GM23338 (cell line): ENCODE measurements at regions not wholly inside any gene's neighbourhood (a gene's known extent, or its start where the extent isn't known, plus 50 kb on each side); places are given as distances from the start of the nearest gene placed in this dataset.

Experiments used
- ATAC-seq: fragments of 200-7000 bp; cut with Tn5 transposase; 3 replicates; pipeline ENCODE4 v1.9.1; 2020
- DNase-seq: peaks from one replicate; pipeline ENCODE4 v3.0.0-alpha.2; 2015; ENCODE audit warnings: low spot score
- H2AFZ ChIP-seq: fragments of 200-600 bp; sonication (generic); 2 replicates; pipeline ENCODE4 v1.8.0; 2016; ENCODE audit warnings: antibody characterized with exemption, mild to moderate bottlenecking, moderate library complexity
- H3F3A ChIP-seq: fragments of 200-600 bp; sonication (generic); replicated peaks from 2 replicates; pipeline ENCODE4 v1.8.0; 2017; ENCODE audit warnings: antibody characterized with exemption, mixed run types, low read depth
- H3K27ac ChIP-seq: fragments of 200-600 bp; sonication (generic); 2 replicates; pipeline ENCODE4 v1.6.1; 2016; ENCODE audit warnings: low read depth
- H3K27me3 ChIP-seq: fragments of 200-600 bp; sonication (generic); 2 replicates; pipeline ENCODE4 v1.8.0; 2016; ENCODE audit warnings: mild to moderate bottlenecking, mixed run types, moderate library complexity; ENCODE audit not compliant: insufficient read depth
- H3K36me3 ChIP-seq: fragments of 200-600 bp; sonication (generic); 2 replicates; pipeline ENCODE4 v1.8.0; 2016; ENCODE audit warnings: mild to moderate bottlenecking; ENCODE audit not compliant: insufficient read depth
- H3K4me1 ChIP-seq: fragments of 200-600 bp; sonication (generic); 2 replicates; pipeline ENCODE4 v1.8.0; 2016; ENCODE audit warnings: mild to moderate bottlenecking, moderate library complexity; ENCODE audit not compliant: insufficient read depth
- H3K4me2 ChIP-seq: fragments of 200-600 bp; sonication (generic); 2 replicates; pipeline ENCODE4 v1.7.1; 2017; ENCODE audit warnings: mixed run types
- H3K4me3 ChIP-seq: fragments of 200-600 bp; sonication (generic); 2 replicates; pipeline ENCODE4 v1.6.1; 2016; ENCODE audit warnings: mixed run types
- H3K79me2 ChIP-seq: fragments of 200-600 bp; sonication (generic); replicated peaks from 2 replicates; pipeline ENCODE4 v1.8.0; 2017; ENCODE audit warnings: mild to moderate bottlenecking; ENCODE audit not compliant: insufficient read depth
- H3K9me2 ChIP-seq: fragments of 200-600 bp; sonication (generic); 2 replicates; pipeline ENCODE4 v1.8.0; 2017; ENCODE audit not compliant: insufficient read depth
- H4K20me1 ChIP-seq: fragments of 200-600 bp; sonication (generic); replicated peaks from 2 replicates; pipeline ENCODE4 v1.8.0; 2017; ENCODE audit warnings: mild to moderate bottlenecking; ENCODE audit not compliant: insufficient read depth
- H3K27ac Mint-ChIP-seq: 2 replicates; pipeline ENCODE4 v1.8.0; 2020; ENCODE audit warnings: inconsistent platforms, mild to moderate bottlenecking, moderate library complexity, mixed read lengths
- H3K27me3 Mint-ChIP-seq: 3 replicates; pipeline ENCODE4 v1.8.0; 2022; ENCODE audit warnings: low read depth, mild to moderate bottlenecking, moderate library complexity, mixed read lengths, inconsistent platforms; ENCODE audit not compliant: insufficient read depth, poor library complexity
- H3K36me3 Mint-ChIP-seq: 3 replicates; pipeline ENCODE4 v1.8.0; 2021; ENCODE audit warnings: low read depth, mild to moderate bottlenecking, inconsistent platforms, moderate library complexity, mixed read lengths
- H3K4me1 Mint-ChIP-seq: 3 replicates; pipeline ENCODE4 v1.8.0; 2020; ENCODE audit warnings: mild to moderate bottlenecking, inconsistent platforms, mixed read lengths
- H3K4me3 Mint-ChIP-seq: 3 replicates; pipeline ENCODE4 v1.8.0; 2021; ENCODE audit warnings: moderate library complexity, mild to moderate bottlenecking, inconsistent platforms, mixed read lengths
- H3K9me3 Mint-ChIP-seq: 3 replicates; pipeline ENCODE4 v1.8.0; 2020; ENCODE audit warnings: moderate library complexity, mild to moderate bottlenecking, inconsistent platforms, mixed read lengths
- EZH2 ChIP-seq: fragments of 200-600 bp; sonication (generic); IDR thresholded peaks from one replicate; pipeline ENCODE4 v1.8.0; 2017; ENCODE audit warnings: antibody characterized with exemption, mild to moderate bottlenecking, low read depth; ENCODE audit not compliant: unreplicated experiment
- ZNF114 ChIP-seq: fragments of 250-450 bp; sonication (Bioruptor Pico); IDR thresholded peaks from 2 replicates; pipeline ENCODE4 v1.5.0; 2020; ENCODE audit warnings: mild to moderate bottlenecking, moderate library complexity
- TF ChIP-seq, protein P1 (sequence below): IDR thresholded peaks from one replicate; pipeline ENCODE4 v1.6.1; 2018; ENCODE audit warnings: antibody characterized with exemption; ENCODE audit not compliant: unreplicated experiment

DNA sequence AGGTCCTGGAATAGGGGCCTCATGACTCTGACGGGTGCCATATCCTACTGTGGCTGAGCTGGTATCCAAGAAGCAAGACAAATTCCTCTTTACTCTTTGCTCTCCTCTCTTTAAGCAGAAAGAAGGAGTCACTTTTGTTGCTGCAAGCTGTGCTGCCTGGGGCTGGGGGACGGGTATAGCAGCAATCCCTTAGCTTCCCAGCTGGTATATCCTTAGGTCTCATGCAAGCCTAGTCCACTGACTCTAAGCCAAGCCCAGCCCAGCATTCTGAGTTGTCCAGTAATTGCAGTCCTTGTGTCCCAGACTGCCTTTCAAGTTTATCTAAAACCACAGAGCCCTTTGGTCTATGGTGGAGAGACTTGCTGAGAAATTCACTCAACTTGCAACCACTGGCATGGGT, 893.0 kb upstream of the PRR20A start:
- Histone ChIP-seq H3K36me3 (no peaks in the 10 kb centered on the region), H3K79me2 (no peaks in the 10 kb centered on the region), H3K4me2 (no peak overlapping the region), H3K27ac (no peak overlapping the region), H3K4me3 (no peak overlapping the region), H2AFZ (no peak overlapping the region), H4K20me1 (no peaks in the 10 kb centered on the region), H3F3A (no peaks in the 10 kb centered on the region), H3K4me1 (no peaks in the 10 kb centered on the region), H3K27me3 (no peaks in the 10 kb centered on the region), H3K9me2 (peaks cover 5% of the 10 kb centered on the region; the same call in 1 of the 2 replicates)
- no peaks in the 10 kb centered on the region for H3K4me1 Mint-ChIP-seq
- H3K27me3 Mint-ChIP-seq = peaks cover 1% of the 10 kb centered on the region
- no peaks in the 10 kb centered on the region for H3K36me3 Mint-ChIP-seq
- TF ChIP-seq, protein P1, sequence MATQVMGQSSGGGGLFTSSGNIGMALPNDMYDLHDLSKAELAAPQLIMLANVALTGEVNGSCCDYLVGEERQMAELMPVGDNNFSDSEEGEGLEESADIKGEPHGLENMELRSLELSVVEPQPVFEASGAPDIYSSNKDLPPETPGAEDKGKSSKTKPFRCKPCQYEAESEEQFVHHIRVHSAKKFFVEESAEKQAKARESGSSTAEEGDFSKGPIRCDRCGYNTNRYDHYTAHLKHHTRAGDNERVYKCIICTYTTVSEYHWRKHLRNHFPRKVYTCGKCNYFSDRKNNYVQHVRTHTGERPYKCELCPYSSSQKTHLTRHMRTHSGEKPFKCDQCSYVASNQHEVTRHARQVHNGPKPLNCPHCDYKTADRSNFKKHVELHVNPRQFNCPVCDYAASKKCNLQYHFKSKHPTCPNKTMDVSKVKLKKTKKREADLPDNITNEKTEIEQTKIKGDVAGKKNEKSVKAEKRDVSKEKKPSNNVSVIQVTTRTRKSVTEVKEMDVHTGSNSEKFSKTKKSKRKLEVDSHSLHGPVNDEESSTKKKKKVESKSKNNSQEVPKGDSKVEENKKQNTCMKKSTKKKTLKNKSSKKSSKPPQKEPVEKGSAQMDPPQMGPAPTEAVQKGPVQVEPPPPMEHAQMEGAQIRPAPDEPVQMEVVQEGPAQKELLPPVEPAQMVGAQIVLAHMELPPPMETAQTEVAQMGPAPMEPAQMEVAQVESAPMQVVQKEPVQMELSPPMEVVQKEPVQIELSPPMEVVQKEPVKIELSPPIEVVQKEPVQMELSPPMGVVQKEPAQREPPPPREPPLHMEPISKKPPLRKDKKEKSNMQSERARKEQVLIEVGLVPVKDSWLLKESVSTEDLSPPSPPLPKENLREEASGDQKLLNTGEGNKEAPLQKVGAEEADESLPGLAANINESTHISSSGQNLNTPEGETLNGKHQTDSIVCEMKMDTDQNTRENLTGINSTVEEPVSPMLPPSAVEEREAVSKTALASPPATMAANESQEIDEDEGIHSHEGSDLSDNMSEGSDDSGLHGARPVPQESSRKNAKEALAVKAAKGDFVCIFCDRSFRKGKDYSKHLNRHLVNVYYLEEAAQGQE = no peak
- TF ChIP-seq ZNF114 (CRISPR knock-in tag) = no peak
- H3K27ac Mint-ChIP-seq = no peak overlapping the region
- no peaks in the 10 kb centered on the region for H3K9me3 Mint-ChIP-seq
- H3K4me3 Mint-ChIP-seq = no peak overlapping the region
- DNase-seq = no peak
- ATAC-seq = no peak

DNA sequence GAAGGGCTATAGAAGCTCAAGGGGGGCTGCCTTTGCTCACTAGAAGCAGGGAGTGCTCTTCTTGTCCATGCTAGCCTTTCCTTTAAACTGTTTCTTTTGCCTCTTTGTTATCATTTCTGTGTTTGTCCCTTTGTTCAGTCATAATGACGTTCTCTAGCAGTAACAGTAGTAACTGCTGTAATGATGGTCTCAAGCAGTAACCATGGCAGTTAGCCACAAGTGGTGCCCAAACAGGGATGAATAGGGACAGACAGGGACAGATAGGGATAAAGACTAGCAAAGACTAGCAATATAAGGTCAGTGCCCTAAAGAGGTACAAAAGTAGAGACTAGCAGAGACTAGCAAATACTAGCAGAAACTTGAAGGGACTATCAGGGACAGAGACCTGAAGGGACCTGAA, 869.0 kb upstream of the PRR20A start:
- H3K27me3 ChIP-seq = no peaks in the 10 kb centered on the region
- Mint-ChIP-seq H3K36me3 (no peaks in the 10 kb centered on the region), H3K9me3 (no peaks in the 10 kb centered on the region), H3K27me3 (no peaks in the 10 kb centered on the region), H3K27ac (no peak overlapping the region), H3K4me1 (peaks cover 6% of the 10 kb centered on the region; the same call in 1 of the 3 replicates), H3K4me3 (no peak overlapping the region)
- DNase-seq (no peak), ATAC-seq (no peak)
- no peak overlapping the region for H3K4me3 ChIP-seq
- H4K20me1 ChIP-seq = no peaks in the 10 kb centered on the region
- no peaks in the 10 kb centered on the region for H3K79me2 ChIP-seq
- no peak overlapping the region for H3K4me2 ChIP-seq
- H3K9me2 ChIP-seq = no peaks in the 10 kb centered on the region
- no peak overlapping the region for H3K27ac ChIP-seq
- H3F3A ChIP-seq = no peaks in the 10 kb centered on the region
- H2AFZ ChIP-seq = no peak overlapping the region
- TF ChIP-seq, protein P1 = no peak
- TF ChIP-seq EZH2 = no peak
- H3K36me3 ChIP-seq = no peaks in the 10 kb centered on the region
- no peaks in the 10 kb centered on the region for H3K4me1 ChIP-seq
